Muscle layer of duodenum (tissue), 2 donors: ENCODE measurements at regions not wholly inside any gene's neighbourhood (a gene's known extent, or its start where the extent isn't known, plus 50 kb on each side); places are given as distances from the start of the nearest gene placed in this dataset.
"Not testable (repeated sequence)": the region's sequence is repeated elsewhere in the genome, so short reads cannot be mapped to it uniquely, and the experiment has no call there.

Experiments used
- H3K27ac ChIP-seq: one replicate; pipeline ENCODE4 v1.7.0; 2013; ENCODE audit warnings: mild to moderate bottlenecking, low read length
- H3K27me3 ChIP-seq: one replicate; pipeline ENCODE4 v1.7.0; 2013; ENCODE audit warnings: low read depth, mild to moderate bottlenecking, control low read depth, low read length
- H3K36me3 ChIP-seq, 2 donors: one replicate each; pipeline ENCODE4 v1.7.0; 2013; ENCODE audit warnings: low read length in 2 of 2, control low read depth in 1 of 2, mild to moderate bottlenecking in 1 of 2; ENCODE audit not compliant: insufficient read depth in 2 of 2, control insufficient read depth in 1 of 2
- H3K4me1 ChIP-seq, 2 donors: one replicate each; pipeline ENCODE4 v1.7.0; 2013; ENCODE audit warnings: low read length in 2 of 2, mild to moderate bottlenecking in 2 of 2, control low read depth in 1 of 2, moderate library complexity in 1 of 2; ENCODE audit not compliant: insufficient read depth in 2 of 2, control insufficient read depth in 1 of 2
- H3K4me3 ChIP-seq, 2 donors: one replicate each; pipeline ENCODE4 v1.7.0; 2013; ENCODE audit warnings: low read length in 2 of 2, low read depth in 1 of 2, mild to moderate bottlenecking in 1 of 2
- H3K9me3 ChIP-seq, 2 donors: one replicate each; pipeline ENCODE4 v1.7.0; 2013; ENCODE audit warnings: low read length in 2 of 2, control low read depth in 1 of 2, mild to moderate bottlenecking in 1 of 2; ENCODE audit not compliant: control insufficient read depth in 1 of 2
- donor health status: healthy.

GRCh38 chr6:166701424-166701823 lies 74.4 kb upstream of the RPS6KA2 start:
- H3K36me3 ChIP-seq, H3K9me3 ChIP-seq, H3K27ac ChIP-seq, H3K4me3 ChIP-seq, H3K27me3 ChIP-seq, H3K4me1 ChIP-seq: not testable (repeated sequence)

- not testable (repeated sequence) for H3K9me3 ChIP-seq, H3K4me1 ChIP-seq, H3K27ac ChIP-seq, H3K27me3 ChIP-seq, H3K36me3 ChIP-seq, H3K4me3 ChIP-seq
Observed at GRCh38 chr6:166700871-166701270, 73.8 kb upstream of the RPS6KA2 start.

GRCh38 chr6:166697113-166697512 lies 70.1 kb upstream of the RPS6KA2 start:
- Histone ChIP-seq H3K4me1 (peaks cover 0 to 2% of the 10 kb centered on the region in 2 donors), H3K9me3 (no peaks in the 10 kb centered on the region), H3K27ac (no peak overlapping the region), H3K36me3 (no peaks in the 10 kb centered on the region), H3K27me3 (no peaks in the 10 kb centered on the region), H3K4me3 (no peak overlapping the region)

GRCh38 chr6:166693880-166694279 lies 66.8 kb upstream of the RPS6KA2 start:
- no peaks in the 10 kb centered on the region for H3K9me3 ChIP-seq
- H3K27me3 ChIP-seq, result no peaks in the 10 kb centered on the region
- no peak overlapping the region for H3K4me3 ChIP-seq
- H3K27ac ChIP-seq, result no peak overlapping the region
- H3K36me3 ChIP-seq, result no peaks in the 10 kb centered on the region
- peaks cover 5 to 12% of the 10 kb centered on the region in 2 donors for H3K4me1 ChIP-seq

- Histone ChIP-seq H3K27me3 (no peaks in the 10 kb centered on the region), H3K36me3 (no peaks in the 10 kb centered on the region), H3K4me1 (peaks cover 5 to 12% of the 10 kb centered on the region in 2 donors), H3K27ac (no peak overlapping the region), H3K9me3 (no peaks in the 10 kb centered on the region), H3K4me3 (no peak overlapping the region)
Observed at GRCh38 chr6:166692723-166693302, 65.8 kb upstream of the RPS6KA2 start.

GRCh38 chr6:166691746-166692145 lies 64.7 kb upstream of the RPS6KA2 start:
- no peaks in the 10 kb centered on the region for H3K9me3 ChIP-seq
- no peaks in the 10 kb centered on the region for H3K36me3 ChIP-seq
- H3K4me1 ChIP-seq, result peaks cover 5 to 12% of the 10 kb centered on the region in 2 donors
- H3K27ac ChIP-seq, result no peak overlapping the region
- no peaks in the 10 kb centered on the region for H3K27me3 ChIP-seq
- H3K4me3 ChIP-seq, result no peak overlapping the region

GRCh38 chr6:166691199-166691598 lies 64.1 kb upstream of the RPS6KA2 start:
- Histone ChIP-seq H3K27ac (no peak overlapping the region), H3K9me3 (no peaks in the 10 kb centered on the region), H3K27me3 (no peaks in the 10 kb centered on the region), H3K4me1 (peaks cover 5 to 12% of the 10 kb centered on the region in 2 donors), H3K4me3 (no peak overlapping the region), H3K36me3 (no peaks in the 10 kb centered on the region)

GRCh38 chr6:166689687-166690086 lies 62.6 kb upstream of the RPS6KA2 start:
- Histone ChIP-seq H3K36me3 (no peaks in the 10 kb centered on the region), H3K4me3 (no peak overlapping the region), H3K9me3 (no peaks in the 10 kb centered on the region), H3K27ac (no peak overlapping the region), H3K27me3 (no peaks in the 10 kb centered on the region), H3K4me1 (peaks cover 5 to 12% of the 10 kb centered on the region in 2 donors)

- Histone ChIP-seq H3K4me3 (no peak overlapping the region), H3K4me1 (peaks cover 5 to 12% of the 10 kb centered on the region in 2 donors), H3K36me3 (no peaks in the 10 kb centered on the region), H3K27me3 (no peaks in the 10 kb centered on the region), H3K27ac (no peak overlapping the region), H3K9me3 (no peaks in the 10 kb centered on the region)
Observed at GRCh38 chr6:166688901-166689300, 61.9 kb upstream of the RPS6KA2 start.

GRCh38 chr6:166687879-166688205 lies 60.8 kb upstream of the RPS6KA2 start:
- Histone ChIP-seq H3K27ac (no peak overlapping the region), H3K36me3 (no peaks in the 10 kb centered on the region), H3K27me3 (no peaks in the 10 kb centered on the region), H3K4me1 (peaks cover 5 to 12% of the 10 kb centered on the region in 2 donors), H3K4me3 (no peak overlapping the region), H3K9me3 (no peaks in the 10 kb centered on the region)

- peaks cover 5 to 12% of the 10 kb centered on the region in 2 donors for H3K4me1 ChIP-seq
- H3K4me3 ChIP-seq, result no peak overlapping the region
- no peaks in the 10 kb centered on the region for H3K27me3 ChIP-seq
- H3K36me3 ChIP-seq, result no peaks in the 10 kb centered on the region
- no peaks in the 10 kb centered on the region for H3K9me3 ChIP-seq
- no peak overlapping the region for H3K27ac ChIP-seq
Observed at GRCh38 chr6:166687070-166687878, 60.2 kb upstream of the RPS6KA2 start.

- Histone ChIP-seq H3K27me3 (no peaks in the 10 kb centered on the region), H3K36me3 (no peaks in the 10 kb centered on the region), H3K4me1 (peaks cover 2% of the 10 kb centered on the region in 2 donors), H3K4me3 (no peak overlapping the region), H3K9me3 (no peaks in the 10 kb centered on the region), H3K27ac (no peak overlapping the region)
Observed at GRCh38 chr6:166686317-166686716, 59.3 kb upstream of the RPS6KA2 start.
